Amniotic stem cell (primary cell): ENCODE measurements at regions not wholly inside any gene's neighbourhood (a gene's known extent, or its start where the extent isn't known, plus 50 kb on each side); places are given as distances from the start of the nearest gene placed in this dataset.
"Not testable (repeated sequence)": the region's sequence is repeated elsewhere in the genome, so short reads cannot be mapped to it uniquely, and the experiment has no call there.

ENCODE experiments used
- DNase-seq: peaks from one replicate; lab custom pipeline; 2025; lab: John Stamatoyannopoulos, UW

DNA sequence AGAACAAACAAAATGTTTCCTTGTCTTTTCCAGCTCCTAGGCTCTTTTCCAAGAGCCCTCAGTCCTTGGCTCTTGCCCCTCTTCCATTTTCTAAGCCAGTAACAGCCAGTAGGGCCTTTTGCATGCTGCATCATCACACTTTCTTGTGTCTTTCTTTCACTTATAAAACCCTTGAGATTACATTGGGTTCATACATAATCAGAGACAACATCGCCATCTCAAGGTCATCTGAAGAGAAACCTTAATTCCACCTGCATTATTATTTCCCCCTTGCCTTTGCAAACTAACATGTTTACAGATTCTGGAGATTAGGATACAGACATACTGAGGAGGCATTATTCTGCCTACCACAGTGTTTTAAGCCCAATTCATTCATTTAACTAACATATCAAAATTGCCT lies 697.3 kb downstream of the TRIB2 start:
- no peak for DNase-seq

- no peak for DNase-seq
These were observed 698.2 kb downstream of the TRIB2 start for GRCh38 chr2:13414897-13415296.

- no peak for DNase-seq
These were observed 717.2 kb downstream of the TRIB2 start for GRCh38 chr2:13433954-13434353.

DNA sequence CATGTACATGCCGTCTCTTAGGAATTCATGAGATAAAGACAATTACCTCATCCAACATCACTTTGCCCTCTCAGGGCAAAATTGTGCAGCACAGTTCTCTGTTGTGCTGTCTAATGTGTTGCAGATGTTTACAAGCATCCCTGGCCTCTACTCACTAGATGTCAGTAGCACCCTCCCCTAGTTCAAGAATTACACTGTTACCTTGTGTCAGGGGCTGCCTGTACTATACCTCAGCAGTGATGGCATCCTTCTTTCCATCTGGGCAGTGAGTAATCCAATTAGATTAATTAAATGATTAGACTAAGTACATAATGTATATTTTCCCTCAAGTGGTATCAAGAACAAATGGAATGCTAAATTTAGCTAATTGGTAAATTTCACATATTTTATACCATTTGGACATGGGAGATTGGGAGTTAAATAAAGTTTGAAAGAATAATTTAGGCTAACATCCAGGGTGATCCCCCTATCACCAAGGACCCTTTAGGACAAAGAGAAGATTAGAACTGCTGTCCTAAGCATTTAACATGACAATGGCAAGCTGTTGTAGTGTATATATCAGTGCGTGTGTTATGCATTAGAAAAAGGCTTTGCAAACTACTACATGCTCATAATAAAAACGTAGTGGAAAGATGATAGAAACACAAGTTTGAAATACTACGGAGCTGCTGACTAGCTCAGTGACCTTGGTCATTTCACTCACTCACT lies 727.0 kb downstream of the TRIB2 start:
- not testable (repeated sequence) for DNase-seq

DNA sequence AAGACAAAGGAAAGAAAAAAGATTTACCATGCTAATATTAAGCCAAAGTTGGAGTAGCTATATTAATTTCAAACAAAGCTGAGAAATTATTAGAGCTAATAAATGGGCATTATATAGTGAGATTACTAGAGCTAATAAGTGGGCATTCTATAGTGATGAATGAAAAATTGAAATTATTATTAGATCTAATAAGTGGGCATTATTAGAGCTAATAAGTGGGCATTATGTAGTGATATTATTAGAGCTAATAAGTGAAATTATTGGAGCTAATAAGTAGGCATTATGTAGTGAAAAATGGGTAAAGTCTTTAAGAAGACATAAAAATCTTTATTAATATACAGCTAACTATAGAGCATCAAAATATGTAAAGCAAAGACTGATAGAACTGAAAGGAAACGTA lies 745.7 kb downstream of the TRIB2 start:
- DNase-seq: no peak

GRCh38 chr2:13466076-13466475 lies 749.3 kb downstream of the TRIB2 start:
- DNase-seq: no peak

DNA sequence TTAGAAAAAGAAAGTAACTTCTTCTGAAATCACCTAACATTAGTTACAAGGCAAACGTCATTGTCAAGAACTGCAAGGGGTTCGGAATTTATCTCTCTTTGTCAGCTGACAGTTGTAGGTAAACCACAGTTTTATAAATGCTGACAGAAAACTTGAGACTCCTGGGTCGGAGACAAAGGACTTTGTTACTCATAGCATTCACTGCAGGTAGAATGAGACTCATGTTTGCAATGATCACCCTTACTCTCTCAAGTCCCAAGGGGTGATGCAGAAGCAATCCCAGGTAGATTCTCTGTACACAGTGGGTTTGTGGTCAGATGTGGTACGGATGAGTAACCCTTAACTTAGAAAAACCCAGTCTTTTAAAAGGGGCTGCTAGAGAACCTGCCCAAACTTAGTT lies 757.8 kb downstream of the TRIB2 start:
- no peak for DNase-seq

- no peak for DNase-seq
These were observed 763.3 kb downstream of the TRIB2 start for GRCh38 chr2:13480057-13480456.

DNA sequence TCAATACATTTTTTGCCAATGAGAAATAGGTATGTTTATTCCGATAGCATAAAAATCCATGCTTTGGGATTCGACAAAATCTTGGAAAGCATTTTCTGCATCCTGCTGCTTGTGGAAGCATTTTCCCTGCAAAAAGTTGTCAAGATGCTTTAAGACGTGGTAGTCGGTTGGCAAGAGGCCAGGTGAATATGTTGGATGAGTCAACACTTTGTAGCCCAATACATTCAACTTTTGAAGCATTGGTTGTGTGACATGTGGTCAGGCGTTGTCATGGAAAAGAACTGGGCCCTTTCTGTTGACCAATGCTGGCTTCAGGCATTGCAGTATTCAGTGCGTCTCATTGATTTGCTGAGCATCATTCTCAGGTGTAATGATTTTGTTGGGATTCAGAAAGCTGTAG lies 764.5 kb downstream of the TRIB2 start:
- DNase-seq: no peak

DNA sequence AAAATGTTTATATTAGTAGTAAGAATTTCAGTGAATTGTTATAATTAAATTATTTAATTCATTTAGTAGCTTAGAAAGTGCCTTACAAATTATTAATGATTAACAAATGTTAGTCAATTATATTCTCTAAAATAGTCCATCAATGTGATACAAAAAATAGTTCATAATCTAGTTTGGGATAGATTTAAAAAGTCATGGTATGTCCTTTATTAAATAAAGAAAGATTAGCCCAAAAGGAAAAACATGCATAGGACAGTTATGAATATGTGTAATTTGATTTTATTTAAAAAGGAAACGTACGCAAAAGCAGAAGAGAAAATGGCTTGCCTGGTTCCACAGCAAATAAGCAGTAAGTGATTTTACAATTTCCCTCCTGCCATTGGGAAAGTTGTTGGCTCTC lies 768.5 kb downstream of the TRIB2 start:
- DNase-seq: no peak

GRCh38 chr2:13488965-13489364 lies 772.2 kb downstream of the TRIB2 start:
- DNase-seq: no peak

GRCh38 chr2:13492262-13492661 lies 775.5 kb downstream of the TRIB2 start:
- DNase-seq: no peak

DNA sequence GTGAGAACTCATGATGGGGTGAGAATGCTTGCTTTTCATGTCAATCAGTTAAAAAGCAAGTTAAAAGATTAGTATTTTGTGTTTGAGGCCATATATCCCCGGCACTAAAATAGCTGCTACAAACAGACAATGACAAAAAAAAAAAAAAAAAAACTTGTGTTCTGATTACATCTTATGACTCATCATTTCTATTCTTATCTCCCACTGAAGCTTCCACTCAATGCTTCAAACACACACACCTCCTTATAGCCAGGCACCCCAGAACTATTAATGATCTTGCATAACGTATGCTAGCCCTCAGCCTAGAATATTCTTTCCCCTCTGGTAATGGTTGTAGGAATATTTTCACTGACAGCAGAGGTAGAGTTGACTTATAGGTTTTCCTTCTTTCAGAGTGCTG lies 778.3 kb downstream of the TRIB2 start:
- DNase-seq: no peak

DNA sequence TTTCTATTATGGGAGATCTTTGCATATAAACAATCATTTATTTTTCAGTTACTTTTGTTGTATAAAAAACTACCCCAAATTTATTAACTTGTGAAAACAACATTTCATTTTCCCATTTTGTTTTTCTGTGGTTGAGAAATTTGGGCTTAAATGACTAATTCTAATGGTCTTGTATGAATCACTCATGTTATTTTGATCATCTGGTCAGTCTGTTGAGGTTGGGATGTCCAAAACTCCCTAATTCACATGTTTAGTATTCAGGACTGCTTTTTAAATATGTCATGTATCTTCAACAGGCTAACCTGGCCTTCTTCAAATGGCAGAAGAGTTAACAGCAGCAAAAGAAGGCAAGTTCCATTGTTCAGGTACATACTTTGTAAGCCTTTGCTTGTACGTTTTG lies 788.1 kb downstream of the TRIB2 start:
- no peak for DNase-seq

DNA sequence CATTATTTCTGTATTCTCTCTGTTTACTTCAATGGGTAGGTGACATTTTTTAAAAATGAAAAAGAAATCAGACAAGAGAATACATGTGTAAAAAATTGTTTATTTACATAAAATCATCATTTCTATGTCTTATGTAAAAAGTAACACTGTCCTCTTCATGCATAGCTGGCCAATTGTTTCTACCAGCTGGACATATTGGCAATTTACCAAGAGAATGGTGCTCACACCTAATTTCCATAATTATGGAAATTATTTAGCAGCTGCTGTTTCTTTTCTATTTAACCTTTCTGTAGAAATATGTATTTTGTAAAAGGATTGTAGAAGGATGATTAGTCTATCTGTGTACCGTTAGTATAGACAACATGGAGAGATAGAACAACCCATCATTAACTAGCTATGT lies 791.9 kb downstream of the TRIB2 start:
- no peak for DNase-seq

- DNase-seq: no peak
These were observed 798.5 kb downstream of the TRIB2 start for GRCh38 chr2:13515254-13515653.

DNA sequence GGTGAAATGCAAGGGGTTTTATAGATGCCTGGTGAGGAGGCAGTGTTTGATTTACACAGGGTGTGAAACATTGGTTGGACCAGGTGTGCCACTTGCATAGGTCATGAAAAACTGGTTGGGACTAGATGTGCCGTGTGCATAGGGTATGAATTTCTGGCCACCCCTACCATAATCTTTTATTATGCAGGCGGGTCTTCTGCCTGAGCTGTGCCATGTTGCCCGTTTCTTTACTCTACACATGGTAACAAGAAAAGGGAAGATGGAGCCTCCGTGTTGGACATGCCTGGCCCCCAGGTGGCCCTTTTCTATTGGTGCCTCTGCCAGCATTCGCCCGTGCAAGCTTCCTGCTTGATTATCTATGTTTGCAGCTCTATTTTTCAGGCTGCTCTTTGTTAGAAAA lies 805.4 kb downstream of the TRIB2 start:
- DNase-seq: no peak

- no peak for DNase-seq
These were observed 806.4 kb downstream of the TRIB2 start for GRCh38 chr2:13522917-13523821.

GRCh38 chr2:13524492-13524891 lies 807.8 kb downstream of the TRIB2 start:
- no peak for DNase-seq

GRCh38 chr2:13531735-13532410 lies 815.1 kb downstream of the TRIB2 start:
- DNase-seq: not testable (repeated sequence)

DNA sequence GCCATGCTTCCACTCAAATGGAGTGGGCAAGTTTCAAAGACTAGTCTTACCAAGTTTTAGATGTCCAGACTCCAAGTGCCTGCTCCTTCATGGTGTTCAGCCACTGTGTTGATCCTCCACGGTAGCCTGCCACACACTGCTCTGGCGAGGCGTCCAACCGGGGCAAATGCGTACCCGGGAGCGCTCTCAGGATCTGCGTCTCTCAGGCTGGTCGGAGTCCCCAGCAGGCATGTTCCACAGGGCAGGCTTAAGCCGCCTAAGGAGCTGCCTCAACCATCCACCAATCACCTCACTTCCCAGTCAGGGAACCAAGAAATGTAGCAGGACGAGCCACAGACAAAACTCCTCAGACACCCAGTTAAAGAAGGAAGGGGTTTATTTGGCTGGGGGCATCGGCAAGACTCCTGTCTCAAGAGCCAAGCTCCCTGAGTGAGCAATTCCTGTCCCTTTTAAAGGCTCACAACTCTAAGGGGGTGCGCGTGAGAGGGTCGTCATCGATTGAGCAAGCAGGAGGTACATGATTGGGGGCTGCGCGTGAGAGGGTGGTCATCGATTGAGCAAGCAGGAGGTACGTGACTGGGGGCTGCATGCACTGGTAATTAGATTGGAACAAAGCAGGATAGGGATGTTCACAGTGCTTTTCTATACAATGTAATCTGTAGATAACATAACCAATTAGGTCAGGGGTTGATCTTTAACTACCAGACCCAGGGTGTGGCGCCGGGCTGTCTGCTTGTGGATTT lies 816.2 kb downstream of the TRIB2 start:
- DNase-seq: not testable (repeated sequence)

DNA sequence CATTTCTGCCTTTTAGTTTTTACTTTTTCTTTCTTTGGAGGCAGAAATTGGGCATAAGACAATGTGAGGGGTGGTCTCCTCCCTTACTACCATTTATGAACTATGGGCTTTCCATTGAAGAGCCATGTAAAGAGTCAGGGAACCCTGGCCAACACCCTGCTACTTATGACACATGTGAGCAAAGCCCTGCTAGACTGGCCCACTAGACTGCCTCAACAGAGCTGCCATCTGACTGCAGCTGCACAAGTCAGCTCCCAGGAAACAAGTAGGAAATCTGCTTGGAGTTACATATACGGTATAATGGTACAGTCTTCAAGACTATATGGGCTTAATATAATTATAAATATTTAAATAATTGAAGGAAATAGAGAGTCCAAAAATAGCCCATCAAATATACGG lies 816.8 kb downstream of the TRIB2 start:
- no peak for DNase-seq
